HEK293 (cell line): ENCODE measurements at regions not wholly inside any gene's neighbourhood (a gene's known extent, or its start where the extent isn't known, plus 50 kb on each side); places are given as distances from the start of the nearest gene placed in this dataset.

ENCODE experiments used
- GLI4 ChIP-seq: fragments of 450-650 bp; formaldehyde crosslinking; IDR thresholded peaks from 2 replicates; pipeline ENCODE4 v1.5.1; 2016; ENCODE audit warnings: missing biosample characterization, missing genetic modification characterization
- IKZF3 ChIP-seq: fragments of 450-650 bp; IDR thresholded peaks from 2 replicates; pipeline ENCODE4 v1.5.0; 2018; ENCODE audit warnings: missing biosample characterization, mild to moderate bottlenecking, missing genetic modification characterization, moderate library complexity
- YY1 ChIP-seq: fragments of 450-650 bp; formaldehyde crosslinking; IDR thresholded peaks from 2 replicates; pipeline ENCODE4 v1.5.1; 2018; ENCODE audit warnings: missing biosample characterization, missing genetic modification characterization
- ZBTB48 ChIP-seq: fragments of 450-650 bp; formaldehyde crosslinking; IDR thresholded peaks from 2 replicates; pipeline ENCODE4 v1.5.1; 2016; ENCODE audit warnings: missing biosample characterization, missing genetic modification characterization
- ZNF140 ChIP-seq: fragments of 450-650 bp; formaldehyde crosslinking; IDR thresholded peaks from 2 replicates; pipeline ENCODE4 v1.5.1; 2016; ENCODE audit warnings: missing biosample characterization, missing genetic modification characterization
- ZNF184 ChIP-seq: fragments of 450-650 bp; IDR thresholded peaks from 2 replicates; pipeline ENCODE4 v1.5.1; 2018; ENCODE audit warnings: missing biosample characterization, mild to moderate bottlenecking, missing genetic modification characterization
- ZNF501 ChIP-seq: fragments of 450-650 bp; formaldehyde crosslinking; IDR thresholded peaks from 2 replicates; pipeline ENCODE4 v1.5.1; 2016; ENCODE audit warnings: missing biosample characterization, missing genetic modification characterization
- ZNF530 ChIP-seq: fragments of 450-650 bp; formaldehyde crosslinking; IDR thresholded peaks from 2 replicates; pipeline ENCODE4 v1.5.1; 2016; ENCODE audit warnings: low read depth, missing biosample characterization, missing genetic modification characterization
- ZNF549 ChIP-seq: fragments of 450-650 bp; IDR thresholded peaks from 2 replicates; pipeline ENCODE4 v1.5.1; 2018; ENCODE audit warnings: missing biosample characterization, missing genetic modification characterization, mild to moderate bottlenecking, inconsistent platforms, moderate library complexity
- ZNF660 ChIP-seq: fragments of 450-650 bp; IDR thresholded peaks from 2 replicates; pipeline ENCODE4 v1.5.1; 2018; ENCODE audit warnings: missing biosample characterization, mild to moderate bottlenecking, missing genetic modification characterization
- TF ChIP-seq, protein P1 (sequence below): fragments of 450-650 bp; formaldehyde crosslinking; IDR thresholded peaks from 2 replicates; pipeline ENCODE4 v1.5.1; 2016; ENCODE audit warnings: missing biosample characterization, missing genetic modification characterization
- TF ChIP-seq, protein P2 (sequence below): fragments of 450-650 bp; IDR thresholded peaks from 2 replicates; pipeline ENCODE4 v1.5.1; 2018; ENCODE audit warnings: missing biosample characterization, missing genetic modification characterization

DNA sequence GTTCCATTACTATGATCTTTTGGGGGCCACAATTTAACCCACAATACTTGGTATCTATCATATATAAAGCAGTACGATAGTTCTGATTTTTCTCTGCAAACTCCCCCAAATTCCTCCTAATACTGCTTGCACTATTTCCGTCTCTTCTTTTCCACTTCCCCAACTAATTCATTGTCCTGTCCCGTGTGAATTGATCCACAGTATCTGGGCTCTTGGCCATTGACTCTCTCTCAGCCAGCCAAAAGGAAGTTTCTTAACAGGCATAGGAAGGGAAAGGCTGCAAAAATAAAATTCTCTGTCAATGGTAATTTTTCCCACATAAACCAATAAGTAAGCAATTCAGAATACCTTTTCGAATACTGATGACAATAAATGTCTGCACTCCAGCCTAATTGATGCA is 91.7 kb upstream of the DSCAM start:
- TF ChIP-seq ZNF530 (tag by site-specific recombination) (no peak), IKZF3 (tag by site-specific recombination) (no peak), ZNF501 (tag by site-specific recombination) (no peak), ZBTB48 (tag by site-specific recombination) (no peak), ZNF549 (tag by site-specific recombination) (no peak), ZNF184 (tag by site-specific recombination) (no peak), YY1 (no peak), ZNF140 (no peak), GLI4 (tag by site-specific recombination) (no peak), ZNF660 (no peak)
- TF ChIP-seq, protein P1, sequence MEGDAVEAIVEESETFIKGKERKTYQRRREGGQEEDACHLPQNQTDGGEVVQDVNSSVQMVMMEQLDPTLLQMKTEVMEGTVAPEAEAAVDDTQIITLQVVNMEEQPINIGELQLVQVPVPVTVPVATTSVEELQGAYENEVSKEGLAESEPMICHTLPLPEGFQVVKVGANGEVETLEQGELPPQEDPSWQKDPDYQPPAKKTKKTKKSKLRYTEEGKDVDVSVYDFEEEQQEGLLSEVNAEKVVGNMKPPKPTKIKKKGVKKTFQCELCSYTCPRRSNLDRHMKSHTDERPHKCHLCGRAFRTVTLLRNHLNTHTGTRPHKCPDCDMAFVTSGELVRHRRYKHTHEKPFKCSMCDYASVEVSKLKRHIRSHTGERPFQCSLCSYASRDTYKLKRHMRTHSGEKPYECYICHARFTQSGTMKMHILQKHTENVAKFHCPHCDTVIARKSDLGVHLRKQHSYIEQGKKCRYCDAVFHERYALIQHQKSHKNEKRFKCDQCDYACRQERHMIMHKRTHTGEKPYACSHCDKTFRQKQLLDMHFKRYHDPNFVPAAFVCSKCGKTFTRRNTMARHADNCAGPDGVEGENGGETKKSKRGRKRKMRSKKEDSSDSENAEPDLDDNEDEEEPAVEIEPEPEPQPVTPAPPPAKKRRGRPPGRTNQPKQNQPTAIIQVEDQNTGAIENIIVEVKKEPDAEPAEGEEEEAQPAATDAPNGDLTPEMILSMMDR (tag by site-specific recombination): no peak
- TF ChIP-seq, protein P2, sequence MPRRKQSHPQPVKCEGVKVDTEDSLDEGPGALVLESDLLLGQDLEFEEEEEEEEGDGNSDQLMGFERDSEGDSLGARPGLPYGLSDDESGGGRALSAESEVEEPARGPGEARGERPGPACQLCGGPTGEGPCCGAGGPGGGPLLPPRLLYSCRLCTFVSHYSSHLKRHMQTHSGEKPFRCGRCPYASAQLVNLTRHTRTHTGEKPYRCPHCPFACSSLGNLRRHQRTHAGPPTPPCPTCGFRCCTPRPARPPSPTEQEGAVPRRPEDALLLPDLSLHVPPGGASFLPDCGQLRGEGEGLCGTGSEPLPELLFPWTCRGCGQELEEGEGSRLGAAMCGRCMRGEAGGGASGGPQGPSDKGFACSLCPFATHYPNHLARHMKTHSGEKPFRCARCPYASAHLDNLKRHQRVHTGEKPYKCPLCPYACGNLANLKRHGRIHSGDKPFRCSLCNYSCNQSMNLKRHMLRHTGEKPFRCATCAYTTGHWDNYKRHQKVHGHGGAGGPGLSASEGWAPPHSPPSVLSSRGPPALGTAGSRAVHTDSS: no peak
